HG03521 (cell line): ENCODE measurements at regions not wholly inside any gene's neighbourhood (a gene's known extent, or its start where the extent isn't known, plus 50 kb on each side); places are given as distances from the start of the nearest gene placed in this dataset.

ENCODE experiments used
- ATAC-seq: cut with Tn5 transposase; IDR thresholded peaks from one replicate; pipeline ENCODE4 v1.9.1; 2021; ENCODE audit warnings: mild to moderate bottlenecking, moderate library complexity; ENCODE audit not compliant: unreplicated experiment

DNA sequence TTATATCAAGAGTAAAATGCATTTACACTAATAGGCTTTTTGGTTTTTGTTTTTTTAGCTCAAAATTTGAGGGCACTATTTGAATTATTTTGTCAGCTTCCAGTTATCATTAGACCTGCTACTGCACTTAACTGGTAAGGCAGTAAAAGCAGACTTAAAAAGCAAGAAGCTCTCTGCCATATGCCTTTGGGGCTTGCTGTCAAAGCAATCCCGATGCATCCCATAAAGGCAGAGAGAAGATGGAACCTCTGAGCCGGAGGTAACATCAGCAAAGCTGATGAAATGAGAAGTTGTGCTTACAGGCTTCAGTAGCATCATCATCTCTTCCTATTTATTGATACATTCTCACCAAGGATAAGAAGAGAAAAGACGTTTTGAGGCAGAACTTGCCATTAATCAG, 1414.3 kb upstream of the CDH6 start:
- no peak for ATAC-seq

DNA sequence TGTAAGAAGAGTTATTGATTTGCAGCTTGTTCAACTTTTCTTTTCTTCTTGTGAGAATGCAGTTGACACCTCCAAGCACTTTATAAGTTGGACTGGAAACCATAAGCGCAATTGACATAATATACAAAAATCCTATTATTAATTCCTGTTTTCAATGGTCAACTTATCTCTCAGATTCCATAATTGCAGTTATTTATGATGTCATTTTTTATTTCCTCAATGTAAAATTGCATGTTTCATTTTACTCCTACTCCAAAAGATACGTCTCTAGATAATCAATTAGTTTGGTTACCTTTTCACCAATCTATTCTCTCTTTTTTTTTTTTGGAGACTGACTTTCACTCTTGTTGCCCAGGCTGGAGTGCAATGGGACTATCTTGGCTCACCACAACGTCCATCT, 1416.1 kb upstream of the CDH6 start:
- no peak for ATAC-seq

DNA sequence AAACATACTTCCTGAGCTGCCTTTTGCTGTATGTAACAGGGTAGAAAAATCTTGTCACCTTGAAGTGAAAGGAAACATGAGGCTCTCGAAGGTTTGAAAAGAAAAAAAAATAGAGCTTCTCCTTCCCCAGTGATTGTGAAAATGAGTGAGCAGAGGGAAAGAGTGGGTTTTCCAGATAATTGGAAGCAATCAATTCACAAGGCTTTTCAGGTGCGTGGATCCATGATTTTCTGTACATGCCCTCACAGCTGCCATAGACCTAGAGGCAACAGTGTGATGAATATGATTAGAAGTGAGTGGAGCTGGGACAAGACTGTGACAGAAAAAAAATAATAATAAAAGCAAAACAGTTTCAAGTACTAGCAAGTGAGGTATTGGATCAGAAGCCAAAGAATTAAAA, 1422.5 kb upstream of the CDH6 start:
- no peak for ATAC-seq

DNA sequence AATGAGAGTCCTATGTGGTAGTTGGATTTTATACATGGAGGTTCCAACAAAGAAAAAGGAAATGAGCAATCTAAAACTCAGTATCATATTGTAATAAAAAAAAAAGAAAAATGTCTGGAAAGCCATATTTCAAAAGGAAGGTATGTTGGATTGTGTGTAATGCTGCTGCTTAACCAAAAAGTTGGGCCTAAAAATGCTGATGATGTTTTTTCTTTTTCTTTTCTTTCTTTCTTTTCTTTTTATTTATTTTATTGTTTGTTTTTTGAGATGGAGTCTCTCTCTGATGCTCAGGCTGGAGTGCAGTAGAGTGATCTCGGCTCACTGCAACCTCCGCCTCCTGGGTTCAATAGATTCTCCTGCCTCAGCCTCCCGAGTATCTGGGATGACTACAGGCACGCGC, 1424.0 kb upstream of the CDH6 start:
- no peak for ATAC-seq

DNA sequence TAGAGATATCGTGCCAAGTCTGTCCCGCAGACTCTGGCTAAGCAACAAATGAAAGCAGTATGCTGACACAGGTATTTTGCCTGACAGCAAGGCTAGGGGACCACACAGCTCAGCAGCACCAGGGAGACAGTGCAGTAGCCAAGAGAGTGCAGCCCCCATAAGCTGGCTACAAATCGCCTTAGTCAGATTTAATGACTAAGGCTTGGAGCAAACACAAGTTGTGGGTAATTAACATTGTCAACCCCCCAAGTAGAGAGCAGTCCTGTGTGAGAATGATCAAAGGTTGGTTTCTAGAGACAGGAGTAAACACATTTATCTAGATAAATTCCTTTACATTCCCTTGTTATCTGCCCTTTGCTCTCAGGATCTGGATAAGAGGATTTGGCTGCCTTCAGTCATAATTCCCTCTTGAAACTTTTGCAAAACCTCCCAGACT, 1434.5 kb upstream of the CDH6 start:
- no peak for ATAC-seq

DNA sequence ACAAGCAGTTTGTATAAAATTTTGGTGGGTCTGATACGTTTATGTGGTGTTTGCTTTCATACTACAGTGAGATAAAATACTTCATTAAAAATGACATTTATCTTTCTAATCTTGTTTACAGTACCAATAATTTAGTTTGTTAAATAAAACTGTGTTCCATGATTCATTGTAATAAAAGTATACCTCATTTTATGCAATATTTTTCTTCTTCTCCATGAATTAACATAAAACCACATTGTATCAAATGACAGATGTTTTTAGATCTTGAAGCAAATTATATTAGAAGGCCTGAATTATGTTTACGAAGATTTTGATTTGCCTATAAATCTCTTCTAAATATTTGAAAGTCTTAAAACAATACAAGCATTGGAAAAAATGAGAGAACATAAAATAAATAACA, 1443.0 kb upstream of the CDH6 start:
- ATAC-seq: no peak

DNA sequence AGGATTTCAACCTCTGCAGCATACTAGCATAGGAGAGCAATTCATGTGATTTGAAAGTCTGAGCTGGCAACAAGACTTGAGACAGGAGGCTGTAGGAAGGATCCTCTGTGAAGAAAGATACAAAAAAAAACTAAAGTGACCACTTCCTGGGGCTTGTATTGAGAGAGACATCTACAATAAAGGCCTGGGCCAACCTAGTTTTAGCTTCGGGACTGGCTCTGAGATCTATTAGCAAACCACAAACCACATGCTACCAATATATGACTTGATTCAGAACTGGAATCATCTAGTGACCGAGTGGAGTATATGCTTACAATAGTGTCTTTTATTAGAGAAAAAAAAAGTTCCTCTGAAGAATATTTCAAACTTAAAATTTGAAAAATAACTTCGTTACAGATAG, 1448.9 kb upstream of the CDH6 start:
- no peak for ATAC-seq

DNA sequence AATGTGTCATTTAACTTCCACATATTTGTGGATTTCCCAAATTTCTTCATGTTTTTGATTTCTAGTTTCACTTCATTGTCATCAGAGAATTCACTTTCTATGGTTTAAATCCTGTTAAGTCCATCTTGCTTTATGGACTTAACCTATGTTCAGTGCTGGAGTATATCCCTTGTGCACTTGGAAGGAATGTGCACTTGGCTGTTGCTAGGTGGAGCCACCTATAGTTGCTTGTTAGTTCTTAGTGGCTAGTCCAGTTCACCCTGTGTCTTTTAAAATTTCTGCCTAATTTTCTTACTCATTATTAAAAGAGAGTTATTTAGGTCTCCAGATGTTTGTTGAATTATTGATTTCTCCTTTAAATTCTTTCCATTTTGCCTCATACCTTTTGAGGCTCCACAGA, 1472.5 kb upstream of the CDH6 start:
- ATAC-seq: no peak

DNA sequence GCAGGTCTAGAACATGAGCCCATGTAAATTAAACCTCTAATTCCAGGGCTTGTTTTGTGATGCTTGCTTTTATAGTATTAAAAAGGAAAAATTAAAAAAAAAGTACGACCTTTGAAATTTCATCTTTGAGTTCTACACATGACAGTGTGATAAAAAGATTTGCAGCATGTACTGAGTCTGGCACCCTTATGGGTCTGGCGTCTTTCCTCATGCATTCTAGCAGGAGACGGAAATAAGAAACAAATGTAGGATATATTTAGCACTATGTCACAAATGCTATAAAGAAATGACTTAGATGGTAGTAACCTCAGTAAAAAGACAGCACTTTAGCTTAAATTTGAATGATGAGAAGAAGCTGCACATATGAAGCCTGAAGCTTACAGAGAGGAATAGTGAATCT, 1474.3 kb upstream of the CDH6 start:
- no peak for ATAC-seq

DNA sequence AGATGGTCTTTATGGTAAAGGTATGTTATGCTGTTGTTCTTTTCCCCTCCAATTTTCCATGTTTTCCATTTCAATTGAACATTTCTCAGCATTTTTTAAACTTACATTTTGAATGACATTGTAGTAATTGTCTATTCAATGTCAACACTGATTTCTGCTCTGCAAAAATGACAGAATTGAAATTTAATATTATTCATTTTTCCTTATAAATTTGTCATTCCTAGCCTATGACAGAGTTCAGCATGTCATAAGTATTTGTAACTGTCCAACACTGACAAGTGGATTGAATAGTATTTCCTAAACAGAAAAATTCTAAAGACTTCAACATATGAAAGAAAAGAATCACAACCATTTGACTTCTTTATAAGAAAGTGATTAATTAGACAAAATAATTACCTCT, 1478.3 kb upstream of the CDH6 start:
- no peak for ATAC-seq

DNA sequence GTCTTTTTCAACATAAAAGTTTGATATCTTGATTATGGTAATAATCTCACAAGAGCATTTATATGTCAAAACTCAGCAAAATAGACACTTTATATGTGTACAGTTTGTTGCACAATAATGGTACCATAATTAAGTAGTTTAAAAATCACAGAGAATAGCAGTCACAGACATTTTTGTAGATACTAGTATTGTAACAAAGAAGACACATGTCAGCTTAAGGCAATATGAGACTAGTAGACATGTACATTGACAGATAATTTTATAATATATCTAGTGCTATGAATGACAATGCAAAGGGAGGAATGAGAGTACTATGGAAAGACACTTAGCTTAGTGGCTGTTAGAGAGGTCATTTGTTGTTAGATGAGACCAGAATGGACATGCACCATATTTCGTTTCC, 1490.6 kb upstream of the CDH6 start:
- no peak for ATAC-seq

DNA sequence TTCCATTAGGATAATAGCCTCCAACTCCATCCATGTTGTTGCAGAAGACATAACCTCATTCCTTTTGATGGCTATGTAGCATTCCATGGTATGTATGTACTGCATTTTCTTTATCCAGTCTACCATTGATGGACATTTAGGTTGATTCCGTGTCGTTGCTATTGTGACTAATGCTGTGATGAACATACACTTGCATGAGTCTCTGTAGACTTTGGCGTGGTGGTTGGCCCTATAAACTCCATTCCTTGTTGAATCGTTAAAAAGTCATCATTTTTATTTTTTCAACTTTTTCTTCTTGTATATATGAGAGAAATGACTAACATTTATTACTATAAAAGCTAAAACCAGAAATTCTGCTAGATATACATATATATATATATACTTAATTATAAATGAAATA, 1491.9 kb upstream of the CDH6 start:
- ATAC-seq: no peak

DNA sequence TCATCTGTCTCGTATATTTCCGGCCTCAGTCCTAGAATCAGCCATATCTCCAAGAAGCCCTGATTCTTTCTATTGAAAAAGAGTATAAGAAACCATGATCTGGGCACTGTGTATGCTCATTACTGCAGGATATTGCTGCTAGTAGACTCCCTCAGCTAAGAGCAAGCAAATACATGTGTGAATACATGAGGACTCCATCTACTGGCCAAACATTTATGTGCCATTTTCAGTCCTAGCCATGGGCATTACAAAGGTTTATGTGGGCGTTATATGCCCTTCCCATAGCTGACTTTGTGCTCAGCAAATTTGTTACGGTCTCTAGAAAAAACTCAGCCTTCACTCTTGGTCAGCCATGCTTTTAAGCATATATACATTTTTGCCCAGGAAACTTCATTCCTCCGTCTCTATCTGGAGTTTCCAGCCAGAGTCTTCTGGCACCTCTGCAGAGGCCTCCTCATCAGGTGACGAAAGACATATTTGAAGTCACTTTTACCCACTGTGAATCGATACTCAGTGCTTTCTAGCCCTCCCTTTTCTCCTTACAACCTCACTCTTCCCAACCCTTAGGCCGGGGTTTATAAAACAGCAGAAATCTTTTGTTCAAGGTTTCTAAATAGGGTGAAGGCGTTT, 1495.6 kb upstream of the CDH6 start:
- no peak for ATAC-seq

DNA sequence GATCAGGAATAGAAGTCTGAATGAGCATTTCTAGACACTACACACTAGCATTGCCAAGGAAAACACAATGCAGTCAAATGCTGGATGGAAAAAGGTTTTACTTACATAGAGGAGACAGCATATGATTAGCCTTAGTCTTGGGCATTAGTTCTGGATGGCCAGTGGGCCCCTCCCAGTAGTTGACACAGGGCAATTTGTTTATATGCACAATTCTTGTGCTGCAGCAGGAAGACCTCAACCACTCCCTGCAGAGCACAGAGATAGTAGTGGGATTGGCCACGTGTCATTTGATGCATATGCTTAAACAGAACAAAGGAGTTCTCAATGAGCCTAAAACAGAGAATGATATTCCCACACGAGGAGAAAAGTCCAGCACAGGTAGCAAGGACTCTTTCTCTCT, 1496.2 kb upstream of the CDH6 start:
- ATAC-seq: no peak

DNA sequence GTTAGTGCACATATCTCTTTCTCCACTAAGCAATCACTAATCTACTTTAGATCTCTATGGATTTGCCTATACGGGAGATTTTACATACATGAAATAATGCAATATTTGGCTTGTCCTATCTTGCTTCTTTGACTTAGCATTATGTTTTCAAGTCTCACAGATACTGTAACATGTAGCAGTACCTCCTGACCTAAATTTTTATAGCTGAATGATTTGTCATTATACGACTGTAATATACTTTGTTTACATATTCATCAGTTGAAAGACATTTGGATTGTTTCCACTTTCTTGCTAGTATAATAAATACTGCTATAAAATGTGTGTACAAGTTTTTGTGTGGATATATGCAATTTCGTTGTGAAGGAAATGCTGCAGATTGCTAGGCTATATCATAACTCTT, 1520.8 kb upstream of the CDH6 start:
- ATAC-seq: no peak

DNA sequence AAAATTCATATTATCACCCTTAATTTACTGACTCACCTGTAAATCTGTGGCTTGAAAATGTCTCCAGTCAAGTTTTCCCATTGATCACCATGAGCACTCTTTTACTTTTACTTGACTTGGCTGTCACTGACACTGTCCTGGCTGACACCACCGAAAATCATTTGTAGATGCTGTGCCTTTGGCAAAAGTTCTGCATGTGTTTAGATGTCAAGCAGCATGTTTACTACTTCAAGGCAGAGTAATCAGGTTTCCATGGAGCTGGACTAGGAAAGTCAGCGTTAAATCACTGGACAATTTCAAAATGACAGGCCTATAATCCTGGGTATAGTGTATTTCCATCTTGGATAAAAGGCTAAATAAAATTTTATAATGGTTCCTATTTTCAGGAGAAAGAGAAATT, 1530.6 kb upstream of the CDH6 start:
- ATAC-seq: no peak

DNA sequence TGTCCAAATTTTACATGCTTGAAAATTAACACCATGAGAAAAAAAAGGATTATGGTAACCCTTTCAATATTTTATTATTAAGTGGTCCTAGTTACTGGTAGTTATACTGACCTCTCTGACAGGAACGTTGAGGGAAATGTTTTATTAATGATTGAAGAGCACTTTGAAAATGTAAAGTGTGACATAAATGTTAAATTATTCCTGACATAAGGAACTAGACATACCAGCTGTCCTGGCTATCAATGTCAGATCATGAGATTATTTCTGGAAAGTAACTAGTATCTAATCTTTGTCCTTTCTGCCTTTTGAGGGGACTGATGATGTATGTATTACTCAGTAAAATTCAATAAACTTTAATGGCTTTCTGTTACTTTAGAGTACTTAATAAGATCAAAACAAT, 1538.5 kb upstream of the CDH6 start:
- ATAC-seq: no peak

DNA sequence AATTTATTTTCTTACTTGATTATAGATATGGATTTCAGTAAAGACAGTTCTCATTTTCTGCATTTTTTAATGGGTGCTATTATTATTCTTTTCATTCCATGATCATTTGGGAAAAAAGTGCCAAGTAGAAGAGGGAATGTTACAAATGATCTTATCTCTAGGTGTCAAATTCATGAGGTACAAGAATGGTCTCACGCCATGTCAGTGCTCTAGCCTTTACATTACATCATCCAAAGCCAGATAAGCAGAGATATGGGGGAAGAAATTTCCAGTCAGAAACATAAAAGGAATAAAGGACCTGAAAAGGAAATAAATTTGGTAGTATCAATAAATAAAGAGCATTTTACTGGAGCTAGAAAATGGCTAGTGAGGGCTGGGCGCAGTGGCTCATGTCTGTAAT, 1544.2 kb upstream of the CDH6 start:
- ATAC-seq: no peak

DNA sequence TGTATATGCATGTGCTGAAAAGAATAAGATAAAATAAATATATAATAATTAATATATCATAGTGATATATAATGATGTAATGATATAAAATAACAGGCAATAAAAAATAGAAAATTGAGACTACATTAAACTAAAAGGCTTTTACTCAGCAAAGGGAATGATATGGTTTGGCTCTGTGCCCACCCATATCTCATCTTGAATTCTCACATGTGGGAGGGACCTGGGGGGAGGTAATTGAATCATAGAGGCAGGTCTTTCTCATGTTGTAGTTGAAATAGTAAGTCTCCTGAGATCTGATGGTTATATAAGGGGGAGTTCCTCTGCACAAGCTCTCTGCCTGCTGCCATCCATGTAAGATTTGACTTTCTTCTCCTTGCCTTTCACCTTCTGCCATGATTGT, 1550.9 kb upstream of the CDH6 start:
- ATAC-seq: no peak

DNA sequence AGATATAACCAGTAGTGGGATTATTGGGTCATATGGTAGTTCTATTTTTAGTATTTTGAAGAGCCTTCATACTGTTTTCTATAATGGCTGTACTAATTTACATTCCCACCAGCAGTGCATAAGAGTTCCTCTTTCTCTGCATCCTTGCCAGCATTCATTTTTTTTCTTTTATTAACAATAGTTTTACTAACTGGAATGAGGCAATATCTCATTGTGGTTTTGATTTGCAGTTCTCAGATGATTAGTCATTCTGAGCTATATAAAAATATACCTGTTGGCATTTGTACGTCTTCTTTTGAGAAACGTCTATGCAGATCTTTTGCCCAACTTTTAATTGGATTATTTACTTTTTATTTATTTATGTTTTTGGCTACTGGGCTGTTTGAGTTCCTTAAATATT, 1579.3 kb upstream of the CDH6 start:
- ATAC-seq: no peak

DNA sequence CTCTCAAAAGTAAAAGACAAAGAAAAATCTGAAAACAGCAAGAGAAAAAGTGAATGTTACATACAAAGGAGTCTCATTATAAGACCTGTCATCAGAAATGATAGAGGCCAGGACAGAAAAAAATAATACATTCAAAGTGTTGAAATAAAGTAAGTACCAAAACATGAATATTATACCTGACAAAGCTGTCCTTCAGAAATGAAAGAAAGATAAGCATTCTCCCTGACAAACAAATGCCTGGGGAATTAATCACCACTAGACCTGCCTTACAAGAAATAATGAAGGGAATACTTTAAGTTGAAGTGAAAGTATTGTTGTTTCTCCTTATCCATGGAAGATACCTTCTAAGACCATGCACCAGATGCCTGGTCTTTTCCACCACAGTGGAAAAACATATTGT, 1605.2 kb upstream of the CDH6 start:
- ATAC-seq: no peak

DNA sequence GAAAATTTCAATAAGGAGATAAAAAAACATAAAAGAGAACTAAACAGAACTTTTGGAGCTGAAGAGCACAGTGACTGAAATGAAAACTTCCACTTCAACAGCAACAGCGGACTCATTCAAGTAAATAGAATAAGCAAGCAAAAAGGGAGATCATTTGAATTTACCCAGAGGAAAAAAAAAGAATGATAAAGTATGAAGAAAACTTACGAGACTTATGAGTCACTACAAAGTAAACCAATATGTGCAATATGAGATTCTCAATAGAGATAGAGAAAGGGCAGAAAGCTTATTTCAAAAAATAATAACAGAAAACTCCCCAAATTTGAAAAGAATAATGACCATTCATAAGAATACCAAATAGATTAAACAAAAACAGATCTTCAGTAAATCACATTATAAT, 1605.7 kb upstream of the CDH6 start:
- no peak for ATAC-seq

DNA sequence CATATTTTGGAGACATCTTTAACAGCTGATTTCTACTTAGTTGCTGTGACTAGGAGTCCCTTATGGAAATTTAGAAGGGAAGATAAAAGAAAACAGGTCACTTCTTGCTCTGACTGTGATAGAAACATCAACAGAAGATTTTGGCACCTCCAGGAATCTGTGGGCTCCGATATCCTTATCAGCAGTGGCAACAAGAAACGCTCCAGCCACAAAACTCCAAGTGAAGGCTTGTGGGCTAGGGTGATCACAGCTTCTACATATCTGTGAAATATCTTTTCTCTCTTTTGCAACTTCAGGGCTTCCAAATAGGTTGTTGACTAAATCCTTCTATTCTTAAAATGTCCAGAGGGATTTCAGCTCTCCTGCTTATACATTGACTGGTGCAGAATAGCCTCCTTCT, 1625.5 kb upstream of the CDH6 start:
- ATAC-seq: no peak

DNA sequence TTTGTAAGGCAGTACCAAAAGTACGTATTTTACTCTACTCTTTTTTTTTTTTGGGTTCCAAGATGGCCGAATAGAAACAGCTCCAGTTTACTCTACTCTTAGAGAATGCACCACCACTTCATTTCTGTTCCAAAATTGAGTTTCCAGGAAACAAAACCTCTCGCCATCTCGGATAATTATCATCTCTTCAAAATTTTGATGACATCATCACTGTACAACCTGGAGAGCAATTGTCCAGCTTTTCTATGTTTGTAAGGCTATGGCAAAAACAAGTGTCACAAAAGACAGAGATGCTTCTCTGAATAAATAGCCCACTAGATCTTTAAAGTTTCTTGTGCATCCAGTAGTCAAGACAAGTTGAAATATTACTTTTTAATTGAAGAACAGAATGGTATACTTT, 1631.9 kb upstream of the CDH6 start:
- no peak for ATAC-seq
